Ovary (tissue), 7 donors: ENCODE measurements at regions not wholly inside any gene's neighbourhood (a gene's known extent, or its start where the extent isn't known, plus 50 kb on each side); places are given as distances from the start of the nearest gene placed in this dataset.
"Not testable (repeated sequence)": the region's sequence is repeated elsewhere in the genome, so short reads cannot be mapped to it uniquely, and the experiment has no call there.

Experiments used
- DNase-seq, 5 donors: peaks; one replicate each; pipeline ENCODE4 v3.0.0-alpha.2; 2019 to 2020
- H3K27ac ChIP-seq, 2 donors: fragments of 200-600 bp; one replicate each; pipeline versions ENCODE4 v1.5.1 to v1.8.0; 2019 to 2022
- H3K27me3 ChIP-seq: fragments of 200-600 bp; one replicate; pipeline ENCODE4 v1.8.0; 2022
- H3K36me3 ChIP-seq: fragments of 200-600 bp; sonication (generic); one replicate; pipeline ENCODE4 v1.5.1; 2019
- H3K4me1 ChIP-seq: one replicate; pipeline ENCODE4 v1.8.1; 2013; ENCODE audit warnings: mild to moderate bottlenecking, moderate library complexity; ENCODE audit not compliant: insufficient read depth
- H3K4me3 ChIP-seq: fragments of 200-600 bp; sonication (generic); one replicate; pipeline ENCODE4 v1.5.1; 2017
- H3K9me3 ChIP-seq, 2 donors: fragments of 200-600 bp in 1 of 2; sonication (generic) in 1 of 2; one replicate each; pipeline versions ENCODE4 v1.5.1 to v1.8.1; 2013 to 2019; ENCODE audit warnings: mild to moderate bottlenecking in 1 of 2, moderate library complexity in 1 of 2
- EP300 ChIP-seq: sonication (generic); formaldehyde crosslinking; IDR thresholded peaks from one replicate; pipeline ENCODE4 v1.6.1; 2017; ENCODE audit warnings: antibody characterized with exemption
- POLR2A ChIP-seq: fragments of 450-650 bp; IDR thresholded peaks from one replicate; pipeline ENCODE4 v1.6.1; 2017; ENCODE audit warnings: antibody characterized with exemption, mild to moderate bottlenecking, moderate library complexity
- WGBS, 3 donors: extraction: QIAGEN DNeasy Blood & Tissue Kit in 1 of 3; methylation state at CpG; one replicate each; pipeline versions ENCODE4 v1.1.5 to v1.1.7; 2013 to 2017; 5-methylcytosine and 5-hydroxymethylcytosine counted together
- intact Hi-C, 4 donors: fragments of 100-400 bp; cut with DNase I; formaldehyde crosslinking; loops; one replicate each; pipeline versions ENCODE4 v1.11.0 to v1.15.1; 2022 to 2023
- TF ChIP-seq, protein P1 (sequence below), 3 donors: fragments of 450-650 bp in 2 of 3; fragments of 200-600 bp in 1 of 3; IDR thresholded peaks; one replicate each; pipeline versions ENCODE4 v1.5.1 to v1.8.0; 2016 to 2022; ENCODE audit warnings: antibody characterized with exemption in 3 of 3, mild to moderate bottlenecking in 1 of 3
- donor health status: DM: no; HTN: no; CAD: no; lungs with moderate emphysema.
- donor health status: DM: no; HTN: no; CAD: no.
- donor health status: Bipolar disorder and iron deficiency.
- donor health status: DM: no; HTN: no; CAD: no.
- donor health status: DM: yes; HTN: yes; CAD: no.

DNA sequence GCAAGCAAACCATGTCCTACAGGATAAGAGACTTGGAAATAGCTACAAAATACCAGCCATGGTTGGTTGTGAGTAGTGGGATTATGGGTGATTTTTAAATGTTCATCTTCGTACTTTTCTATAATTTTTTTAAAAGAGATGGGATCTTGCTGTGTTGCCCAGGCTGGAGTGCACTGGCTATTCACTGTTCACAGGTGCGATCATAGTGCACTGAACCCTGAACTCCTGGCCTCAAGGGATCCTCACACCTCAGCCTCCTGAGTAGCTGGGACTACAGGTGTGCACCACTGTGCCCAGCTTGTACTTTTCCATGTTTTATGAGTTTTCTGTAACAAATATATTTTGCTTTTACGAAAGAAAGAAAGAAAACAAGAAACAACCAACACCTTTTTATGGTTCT lies 224.2 kb downstream of the FOXD2 start:
- Histone ChIP-seq H3K27me3 (no peaks in the 10 kb centered on the region), H3K36me3 (no peaks in the 10 kb centered on the region), H3K4me3 (no peak overlapping the region), H3K9me3 (no peaks in the 10 kb centered on the region), H3K4me1 (no peaks in the 10 kb centered on the region), H3K27ac (no peak overlapping the region)
- no peak for TF ChIP-seq EP300
- TF ChIP-seq, protein P1, sequence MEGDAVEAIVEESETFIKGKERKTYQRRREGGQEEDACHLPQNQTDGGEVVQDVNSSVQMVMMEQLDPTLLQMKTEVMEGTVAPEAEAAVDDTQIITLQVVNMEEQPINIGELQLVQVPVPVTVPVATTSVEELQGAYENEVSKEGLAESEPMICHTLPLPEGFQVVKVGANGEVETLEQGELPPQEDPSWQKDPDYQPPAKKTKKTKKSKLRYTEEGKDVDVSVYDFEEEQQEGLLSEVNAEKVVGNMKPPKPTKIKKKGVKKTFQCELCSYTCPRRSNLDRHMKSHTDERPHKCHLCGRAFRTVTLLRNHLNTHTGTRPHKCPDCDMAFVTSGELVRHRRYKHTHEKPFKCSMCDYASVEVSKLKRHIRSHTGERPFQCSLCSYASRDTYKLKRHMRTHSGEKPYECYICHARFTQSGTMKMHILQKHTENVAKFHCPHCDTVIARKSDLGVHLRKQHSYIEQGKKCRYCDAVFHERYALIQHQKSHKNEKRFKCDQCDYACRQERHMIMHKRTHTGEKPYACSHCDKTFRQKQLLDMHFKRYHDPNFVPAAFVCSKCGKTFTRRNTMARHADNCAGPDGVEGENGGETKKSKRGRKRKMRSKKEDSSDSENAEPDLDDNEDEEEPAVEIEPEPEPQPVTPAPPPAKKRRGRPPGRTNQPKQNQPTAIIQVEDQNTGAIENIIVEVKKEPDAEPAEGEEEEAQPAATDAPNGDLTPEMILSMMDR (IDR thresholded peaks at IDR 0.05) = no peak
- no peak for TF ChIP-seq POLR2A
- no peak for DNase-seq
- intact Hi-C loops = no loop called here
- WGBS, 3 donors = 86 to 93% (median 91%) methylated on average over 3 of the region's 3 CpGs

DNA sequence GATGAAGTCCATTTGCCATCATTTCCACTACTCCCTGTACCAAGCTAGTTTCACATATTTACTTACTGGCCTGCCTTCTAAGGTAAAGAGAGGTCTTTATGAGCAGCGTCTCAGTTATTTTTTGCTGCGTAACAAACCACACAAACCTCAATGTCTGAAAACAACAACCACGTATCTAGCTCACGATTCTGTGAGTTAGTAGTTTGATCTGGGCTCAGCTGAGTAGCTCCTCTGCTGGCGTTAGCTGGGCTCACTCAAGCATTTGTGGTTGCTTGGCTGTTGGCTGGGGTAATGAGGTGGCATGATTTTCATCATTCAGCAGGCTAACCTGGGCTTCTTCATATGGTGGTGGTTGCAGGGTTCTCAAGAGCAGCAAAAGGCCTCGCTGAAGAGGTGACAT lies 225.4 kb downstream of the FOXD2 start:
- intact Hi-C loops = no loop called here
- TF ChIP-seq EP300 = no peak
- no peak for TF ChIP-seq POLR2A
- TF ChIP-seq, protein P1 (IDR thresholded peaks at IDR 0.05) = no peak
- H3K27ac ChIP-seq = no peak overlapping the region
- H3K36me3 ChIP-seq = no peaks in the 10 kb centered on the region
- no peak overlapping the region for H3K4me3 ChIP-seq
- DNase-seq = no peak
- no peaks in the 10 kb centered on the region for H3K9me3 ChIP-seq
- 83 to 95% (median 85%) methylated on average over 6 of the region's 6 CpGs for WGBS, 3 donors
- H3K4me1 ChIP-seq = no peaks in the 10 kb centered on the region
- no peaks in the 10 kb centered on the region for H3K27me3 ChIP-seq

DNA sequence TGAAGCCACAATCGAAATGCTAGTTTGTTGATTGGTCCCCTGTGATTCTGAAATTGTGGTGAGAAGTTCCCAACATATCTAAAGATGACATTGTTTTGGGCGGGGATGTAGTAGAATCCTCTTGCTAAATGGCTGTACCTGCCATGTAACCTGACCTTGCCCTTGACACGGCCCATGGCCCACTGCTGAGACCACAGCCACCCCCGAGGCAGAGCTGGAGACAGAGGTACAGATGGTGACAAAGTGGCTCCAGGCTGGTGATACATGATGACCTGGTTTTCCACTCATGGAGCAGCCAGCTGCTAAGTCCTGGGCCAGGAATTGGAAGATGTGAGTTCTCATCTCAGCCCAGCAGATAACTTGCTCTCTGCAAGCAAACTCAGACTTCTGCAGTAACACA lies 226.5 kb downstream of the FOXD2 start:
- Histone ChIP-seq H3K4me3 (no peak overlapping the region), H3K36me3 (no peaks in the 10 kb centered on the region), H3K4me1 (no peaks in the 10 kb centered on the region), H3K27me3 (no peaks in the 10 kb centered on the region), H3K9me3 (no peaks in the 10 kb centered on the region), H3K27ac (no peak overlapping the region)
- TF ChIP-seq POLR2A = no peak
- TF ChIP-seq, protein P1 (IDR thresholded peaks at IDR 0.05) = no peak
- no peak for TF ChIP-seq EP300
- WGBS, 3 donors = 71 to 87% (median 78%) methylated on average over 4 of the region's 4 CpGs
- no peak for DNase-seq
- intact Hi-C loops = no loop called here

DNA sequence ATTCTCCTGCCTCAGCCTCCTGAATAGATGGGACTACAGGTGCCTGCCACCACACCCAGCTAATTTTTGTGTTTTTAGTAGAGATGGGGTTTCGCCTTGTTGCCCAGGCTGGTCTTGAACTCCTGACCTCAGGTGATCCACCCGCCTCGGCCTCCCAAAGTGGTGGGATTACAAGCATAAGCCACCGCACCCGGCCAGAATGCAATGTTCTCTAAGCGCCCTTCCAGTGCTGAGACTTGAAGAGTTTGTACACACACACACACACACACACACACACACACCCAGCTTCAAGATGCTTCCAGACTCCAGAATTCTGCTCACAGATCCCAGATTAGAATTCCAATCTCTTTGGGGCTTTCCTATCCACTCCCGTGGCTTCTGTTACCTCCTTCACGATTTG lies 227.1 kb downstream of the FOXD2 start:
- H3K4me1 ChIP-seq, H3K27ac ChIP-seq, intact Hi-C loops, DNase-seq, H3K36me3 ChIP-seq, H3K27me3 ChIP-seq, H3K9me3 ChIP-seq, H3K4me3 ChIP-seq: not testable (repeated sequence)
- WGBS, 3 donors = 85 to 91% (median 85%) methylated on average over 8 of the region's 8 CpGs

DNA sequence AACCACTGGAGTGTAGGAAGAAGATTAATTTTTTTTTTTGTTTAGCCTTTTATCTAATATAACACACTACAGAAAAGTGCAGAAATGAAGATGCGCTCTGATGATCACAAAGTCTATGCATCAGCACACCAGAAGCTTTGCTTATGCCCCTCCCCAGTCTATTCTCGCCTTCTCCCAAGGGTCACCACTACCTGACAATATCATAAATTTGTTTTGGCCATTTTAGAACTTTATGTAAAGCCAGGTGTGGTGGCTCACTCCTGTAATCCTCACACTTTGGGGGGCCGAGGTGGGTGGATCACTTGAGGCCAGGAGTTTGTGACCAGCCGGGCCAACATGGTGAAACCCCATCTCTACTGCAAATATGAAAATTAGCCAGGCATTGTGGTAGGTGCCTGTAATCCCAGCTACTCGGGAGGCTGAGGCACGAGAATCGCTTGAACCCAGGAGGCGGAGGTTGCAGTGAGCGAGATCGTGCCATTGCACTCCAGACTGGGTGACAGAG lies 231.3 kb downstream of the FOXD2 start:
- Histone ChIP-seq H3K27ac (no peak overlapping the region), H3K27me3 (no peaks in the 10 kb centered on the region), H3K4me1 (no peaks in the 10 kb centered on the region), H3K36me3 (no peaks in the 10 kb centered on the region), H3K4me3 (no peak overlapping the region), H3K9me3 (no peaks in the 10 kb centered on the region)
- no peak for DNase-seq
- no peak for TF ChIP-seq EP300
- TF ChIP-seq, protein P1 (IDR thresholded peaks at IDR 0.05) = no peak
- no peak for TF ChIP-seq POLR2A
- intact Hi-C loops = no loop called here
- WGBS, 3 donors = 88 to 92% (median 88%) methylated on average over 10 of the region's 10 CpGs
